ENCODE measurements at regions not wholly inside any gene's neighbourhood (a gene's known extent, or its start where the extent isn't known, plus 50 kb on each side); places are given as distances from the start of the nearest gene placed in this dataset.

DNA sequence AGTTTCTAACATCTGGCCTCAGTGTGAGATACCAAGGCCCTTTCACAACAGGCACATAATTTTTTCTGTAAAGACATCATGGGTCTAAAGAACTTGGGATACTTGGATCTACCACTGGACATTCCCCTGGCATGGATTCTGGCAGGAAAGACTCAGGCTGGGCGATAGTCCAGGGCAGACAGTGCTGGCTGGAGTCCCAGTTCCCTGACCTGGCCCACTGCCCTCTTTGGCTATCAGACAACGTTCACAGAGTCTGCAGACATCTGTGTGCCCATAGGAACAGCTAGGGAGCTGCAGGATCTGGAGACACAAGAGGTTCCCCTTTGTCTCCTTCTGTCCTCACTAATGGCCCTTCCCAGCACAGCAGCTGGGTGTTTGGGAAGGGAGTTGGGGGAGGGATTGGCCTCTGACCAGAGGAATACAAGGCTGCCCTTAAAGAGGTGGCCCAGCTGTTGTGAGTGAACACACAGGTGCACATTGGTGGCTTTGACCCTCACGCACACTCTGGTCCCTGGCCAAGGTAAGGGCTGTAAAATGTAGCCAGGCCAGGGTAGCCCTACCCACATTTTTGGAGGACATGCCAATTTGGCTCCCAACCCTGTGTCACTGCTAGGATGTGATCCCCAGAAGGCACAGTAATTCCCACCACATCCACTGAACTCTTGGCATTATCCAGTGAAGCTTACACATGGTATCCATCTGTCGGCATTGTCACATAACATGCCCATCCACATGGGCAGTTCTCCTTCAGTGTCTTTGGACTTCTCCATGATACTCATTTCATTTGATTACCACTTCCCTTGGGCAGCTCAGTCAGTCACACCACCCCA, 72.3 kb downstream of the SOX3 start:
- Histone ChIP-seq H3K4me3 (replicated peaks in 1 of 2; ENCODE audit: low read depth in 1 of 2, low read length in 2 of 2) (no peak overlapping the region), H3K9ac (ENCODE audit: low read length) (no peak overlapping the region), H3K27me3 (ENCODE audit: insufficient read depth, low read length) (no peaks in the 10 kb centered on the region), H3K9me2 (ENCODE audit: insufficient read depth) (no peaks in the 10 kb centered on the region), H3K36me3 (ENCODE audit: control insufficient read depth in 1 of 2, insufficient read depth in 2 of 2, low read length in 2 of 2) (no peaks in the 10 kb centered on the region), H2AFZ (ENCODE audit: low read depth, low read length, poor library complexity, severe bottlenecking) (no peak overlapping the region), H3K79me2 (ENCODE audit: insufficient read depth, low read length) (no peaks in the 10 kb centered on the region), H4K20me1 (ENCODE audit: insufficient read depth) (no peaks in the 10 kb centered on the region), H3K9me3 (ENCODE audit: control insufficient read depth in 1 of 2, insufficient read depth in 1 of 2, low read depth in 1 of 2, low read length in 2 of 2) (no peaks in the 10 kb centered on the region), H3K4me2 (ENCODE audit: low read length) (no peak overlapping the region), H3K4me1 (ENCODE audit: control insufficient read depth in 1 of 2, insufficient read depth in 2 of 2, low read length in 2 of 2) (no peaks in the 10 kb centered on the region), H3K27ac (ENCODE audit: low read depth, low read length) (no peak overlapping the region)
- DNase-seq (ENCODE audit: low read depth, low spot score) (no peak), ATAC-seq (no peak)
- RAD21 ChIA-PET (ENCODE audit: low non-redundant PET in 1 of 2, low total read pairs in 2 of 2, uncharacterized antibody in 2 of 2, unreplicated experiment in 2 of 2), result no interaction called here
- CTCF ChIA-PET, result no interaction called here
- POLR2A ChIA-PET, result no interaction called here
- BruUV-seq (replicated peaks), result no TSS peak
- intact Hi-C loops (cut with micrococcal nuclease), result no loop called here
- no peak for TF ChIP-seq EGR1 (IDR thresholded peaks at IDR 0.05; ENCODE audit: low read depth)
- no peak for TF ChIP-seq SIN3A (IDR thresholded peaks at IDR 0.05; ENCODE audit: low read depth)
- no peak for TF ChIP-seq TCF7L2 (IDR thresholded peaks at IDR 0.05; ENCODE audit: borderline replicate concordance, extremely low read depth, insufficient read depth, insufficient read length)
- TF ChIP-seq YY1 (IDR thresholded peaks at IDR 0.05; ENCODE audit: extremely low read depth, insufficient replicate concordance, low read depth, low read length), result no peak
- no peak for TF ChIP-seq FOSL1 (IDR thresholded peaks at IDR 0.05; ENCODE audit: low read depth)
- no peak for TF ChIP-seq POLR2A (IDR thresholded peaks at IDR 0.05; ENCODE audit: borderline replicate concordance, extremely low read depth, insufficient read depth, insufficient read length)
- TF ChIP-seq CEBPB (IDR thresholded peaks at IDR 0.05; ENCODE audit: low read depth), result no peak
- no peak for TF ChIP-seq POLR2AphosphoS5 (IDR thresholded peaks at IDR 0.05; ENCODE audit: low read depth, low read length)
- TF ChIP-seq ZNF274 (IDR thresholded peaks at IDR 0.05; ENCODE audit: low read depth, low read length), result no peak
- TF ChIP-seq EZH2phosphoT487 (IDR thresholded peaks at IDR 0.05; ENCODE audit: borderline replicate concordance), result no peak

DNA sequence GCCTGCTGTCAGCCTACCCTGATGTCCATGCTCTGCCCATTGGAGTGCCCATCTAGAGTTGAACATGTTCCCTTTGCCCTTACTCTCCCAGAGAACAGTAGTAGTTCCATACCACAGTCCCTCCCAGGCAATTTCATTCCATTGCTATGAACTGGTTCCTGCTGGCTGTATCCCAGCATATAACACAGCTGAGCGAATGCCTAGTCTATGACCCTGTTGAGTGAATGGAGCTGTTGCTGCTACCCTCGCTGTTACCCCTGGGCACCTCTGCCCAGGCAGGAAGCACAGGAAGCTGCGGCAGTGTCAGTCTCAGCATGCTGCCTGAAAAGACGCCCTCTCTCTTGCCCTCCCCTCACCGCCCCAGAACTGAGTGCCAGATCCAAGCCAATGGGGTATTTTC, 73.3 kb downstream of the SOX3 start:
- Histone ChIP-seq H3K4me1 (ENCODE audit: control insufficient read depth in 1 of 2, insufficient read depth in 2 of 2, low read length in 2 of 2) (no peaks in the 10 kb centered on the region), H3K9me3 (ENCODE audit: control insufficient read depth in 1 of 2, insufficient read depth in 1 of 2, low read depth in 1 of 2, low read length in 2 of 2) (no peaks in the 10 kb centered on the region), H3K9me2 (ENCODE audit: insufficient read depth) (no peaks in the 10 kb centered on the region), H3K4me2 (ENCODE audit: low read length) (no peak overlapping the region), H3K27ac (ENCODE audit: low read depth, low read length) (no peak overlapping the region), H3K36me3 (ENCODE audit: control insufficient read depth in 1 of 2, insufficient read depth in 2 of 2, low read length in 2 of 2) (no peaks in the 10 kb centered on the region), H4K20me1 (ENCODE audit: insufficient read depth) (no peaks in the 10 kb centered on the region), H3K79me2 (ENCODE audit: insufficient read depth, low read length) (no peaks in the 10 kb centered on the region), H2AFZ (ENCODE audit: low read depth, low read length, poor library complexity, severe bottlenecking) (no peak overlapping the region), H3K4me3 (replicated peaks in 1 of 2; ENCODE audit: low read depth in 1 of 2, low read length in 2 of 2) (no peak overlapping the region), H3K9ac (ENCODE audit: low read length) (no peak overlapping the region), H3K27me3 (ENCODE audit: insufficient read depth, low read length) (no peaks in the 10 kb centered on the region)
- no peak for DNase-seq (ENCODE audit: low read depth, low spot score)
- intact Hi-C loops (cut with micrococcal nuclease), result no loop called here
- CTCF ChIA-PET, result no interaction called here
- RAD21 ChIA-PET (ENCODE audit: low non-redundant PET in 1 of 2, low total read pairs in 2 of 2, uncharacterized antibody in 2 of 2, unreplicated experiment in 2 of 2), result no interaction called here
- BruUV-seq (replicated peaks), result no TSS peak
- POLR2A ChIA-PET, result no interaction called here
- ATAC-seq, result no peak
- TF ChIP-seq, protein P1, sequence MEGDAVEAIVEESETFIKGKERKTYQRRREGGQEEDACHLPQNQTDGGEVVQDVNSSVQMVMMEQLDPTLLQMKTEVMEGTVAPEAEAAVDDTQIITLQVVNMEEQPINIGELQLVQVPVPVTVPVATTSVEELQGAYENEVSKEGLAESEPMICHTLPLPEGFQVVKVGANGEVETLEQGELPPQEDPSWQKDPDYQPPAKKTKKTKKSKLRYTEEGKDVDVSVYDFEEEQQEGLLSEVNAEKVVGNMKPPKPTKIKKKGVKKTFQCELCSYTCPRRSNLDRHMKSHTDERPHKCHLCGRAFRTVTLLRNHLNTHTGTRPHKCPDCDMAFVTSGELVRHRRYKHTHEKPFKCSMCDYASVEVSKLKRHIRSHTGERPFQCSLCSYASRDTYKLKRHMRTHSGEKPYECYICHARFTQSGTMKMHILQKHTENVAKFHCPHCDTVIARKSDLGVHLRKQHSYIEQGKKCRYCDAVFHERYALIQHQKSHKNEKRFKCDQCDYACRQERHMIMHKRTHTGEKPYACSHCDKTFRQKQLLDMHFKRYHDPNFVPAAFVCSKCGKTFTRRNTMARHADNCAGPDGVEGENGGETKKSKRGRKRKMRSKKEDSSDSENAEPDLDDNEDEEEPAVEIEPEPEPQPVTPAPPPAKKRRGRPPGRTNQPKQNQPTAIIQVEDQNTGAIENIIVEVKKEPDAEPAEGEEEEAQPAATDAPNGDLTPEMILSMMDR (IDR thresholded peaks at IDR 0.05 in 2 of 3, conservative IDR thresholded peaks at IDR 0.05 in 1 of 3; ENCODE audit: borderline replicate concordance in 1 of 3, insufficient read depth in 1 of 3, low read depth in 2 of 3, low read length in 2 of 3), result no peak
- TF ChIP-seq EZH2 (IDR thresholded peaks at IDR 0.05), result no peak
- no peak for TF ChIP-seq JUND (IDR thresholded peaks at IDR 0.05)
- no peak for TF ChIP-seq SRF (IDR thresholded peaks at IDR 0.05; ENCODE audit: low read depth)
- TF ChIP-seq EZH2phosphoT487 (IDR thresholded peaks at IDR 0.05; ENCODE audit: borderline replicate concordance), result no peak
- TF ChIP-seq SP1 (IDR thresholded peaks at IDR 0.05; ENCODE audit: low read depth), result no peak
- TF ChIP-seq EGR1 (IDR thresholded peaks at IDR 0.05; ENCODE audit: low read depth), result no peak
- no peak for TF ChIP-seq TCF7L2 (IDR thresholded peaks at IDR 0.05; ENCODE audit: borderline replicate concordance, extremely low read depth, insufficient read depth, insufficient read length)
- TF ChIP-seq SIN3A (IDR thresholded peaks at IDR 0.05; ENCODE audit: low read depth), result no peak
- TF ChIP-seq, protein P2, sequence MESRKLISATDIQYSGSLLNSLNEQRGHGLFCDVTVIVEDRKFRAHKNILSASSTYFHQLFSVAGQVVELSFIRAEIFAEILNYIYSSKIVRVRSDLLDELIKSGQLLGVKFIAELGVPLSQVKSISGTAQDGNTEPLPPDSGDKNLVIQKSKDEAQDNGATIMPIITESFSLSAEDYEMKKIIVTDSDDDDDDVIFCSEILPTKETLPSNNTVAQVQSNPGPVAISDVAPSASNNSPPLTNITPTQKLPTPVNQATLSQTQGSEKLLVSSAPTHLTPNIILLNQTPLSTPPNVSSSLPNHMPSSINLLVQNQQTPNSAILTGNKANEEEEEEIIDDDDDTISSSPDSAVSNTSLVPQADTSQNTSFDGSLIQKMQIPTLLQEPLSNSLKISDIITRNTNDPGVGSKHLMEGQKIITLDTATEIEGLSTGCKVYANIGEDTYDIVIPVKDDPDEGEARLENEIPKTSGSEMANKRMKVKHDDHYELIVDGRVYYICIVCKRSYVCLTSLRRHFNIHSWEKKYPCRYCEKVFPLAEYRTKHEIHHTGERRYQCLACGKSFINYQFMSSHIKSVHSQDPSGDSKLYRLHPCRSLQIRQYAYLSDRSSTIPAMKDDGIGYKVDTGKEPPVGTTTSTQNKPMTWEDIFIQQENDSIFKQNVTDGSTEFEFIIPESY (IDR thresholded peaks at IDR 0.05; ENCODE audit: extremely low read depth, insufficient replicate concordance, low read length), result no peak
- TF ChIP-seq POLR2AphosphoS5 (IDR thresholded peaks at IDR 0.05; ENCODE audit: low read depth, low read length), result no peak
- TF ChIP-seq ZFX (IDR thresholded peaks at IDR 0.05), result no peak

Data from HCT116 (cell line).